ENCODE measurements at regions not wholly inside any gene's neighbourhood (a gene's known extent, or its start where the extent isn't known, plus 50 kb on each side); places are given as distances from the start of the nearest gene placed in this dataset.

DNA sequence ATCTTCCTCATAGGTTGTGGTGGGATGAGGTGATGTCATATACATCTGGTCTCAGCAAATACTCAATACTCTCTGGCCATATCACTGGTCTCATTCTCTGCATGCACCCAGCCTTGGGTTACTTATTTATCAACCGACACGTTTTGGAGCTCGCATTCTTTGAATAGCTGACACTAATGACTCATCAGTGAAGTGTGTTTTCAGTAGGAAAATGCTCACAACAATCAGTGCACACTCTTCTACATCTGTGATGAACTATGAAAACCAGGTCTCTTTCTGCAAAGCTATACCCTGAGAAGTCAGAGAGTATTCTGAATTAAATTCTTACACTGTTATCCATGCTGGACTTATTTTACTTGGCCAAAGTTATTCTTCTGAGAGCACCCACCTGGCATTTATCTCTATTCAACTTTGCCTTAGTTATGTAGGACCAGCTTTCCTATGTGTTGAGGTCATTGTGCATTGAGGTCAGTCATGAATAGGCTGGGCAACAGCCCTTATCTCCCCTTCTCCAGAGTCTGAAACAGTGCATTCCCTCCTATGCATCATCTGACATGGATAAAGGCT, 58.7 kb upstream of the DHX15 start:
- H3K4me2 ChIP-seq (replicated peaks; ENCODE audit: low read depth, low read length, poor library complexity, severe bottlenecking), result no peak overlapping the region
- H3K79me2 ChIP-seq (ENCODE audit: control insufficient read depth, insufficient read depth, low read length), result no peaks in the 10 kb centered on the region
- Mint-ChIP-seq H3K4me1 (no peaks in the 10 kb centered on the region), H3K27me3 (peaks cover 26% of the 10 kb centered on the region), H3K27ac (no peak overlapping the region), H3K9me3 (ENCODE audit: insufficient read depth) (no peaks in the 10 kb centered on the region), H3K4me3 (no peak overlapping the region)
- H3K4me1 ChIP-seq (ENCODE audit: control insufficient read depth in 2 of 2, insufficient read depth in 2 of 2, low read length in 2 of 2), result no peaks in the 10 kb centered on the region
- intact Hi-C loops (cut with micrococcal nuclease), result no loop called here
- WGBS (ENCODE audit: insufficient coverage), result 94% methylated on average over 3 of the region's 3 CpGs
- ChIA-PET CTCF (no interaction called here), POLR2A (no interaction called here)
- no peaks in the 10 kb centered on the region for H3K9me3 ChIP-seq (ENCODE audit: control extremely low read depth in 1 of 3, control insufficient read depth in 2 of 3, insufficient read depth in 1 of 3, low read length in 2 of 3)
- H3K27me3 ChIP-seq (replicated peaks in 1 of 4; ENCODE audit: control extremely low read depth in 1 of 4, control insufficient read depth in 3 of 4, insufficient read depth in 4 of 4, low read length in 3 of 4), result peaks cover 0 to 5% (median 3%) of the 10 kb centered on the region in 4 experiments
- no peaks in the 10 kb centered on the region for H3K36me3 ChIP-seq (replicated peaks in 1 of 2; ENCODE audit: control extremely low read depth in 1 of 2, control insufficient read depth in 1 of 2, extremely low read depth in 1 of 2, insufficient read depth in 2 of 2, low read length in 1 of 2)
- no peak for DNase-seq
- no peak overlapping the region for H3K4me3 ChIP-seq (ENCODE audit: control extremely low read depth in 1 of 5, extremely low read depth in 1 of 5, insufficient read depth in 1 of 5, low read depth in 2 of 5, low read length in 4 of 5)
- H3K27ac ChIP-seq (ENCODE audit: low read length in 2 of 2), result no peak overlapping the region
- H4K20me1 ChIP-seq (ENCODE audit: control insufficient read depth, insufficient read depth, low read length, poor library complexity, severe bottlenecking), result no peaks in the 10 kb centered on the region
- no peak overlapping the region for H3K9ac ChIP-seq (ENCODE audit: low read length)
- no peak for ATAC-seq (ENCODE audit: low read depth)
- no peak overlapping the region for H2AFZ ChIP-seq (ENCODE audit: insufficient read depth, low read depth, low read length, poor library complexity, severe bottlenecking)
- TF ChIP-seq EZH2 (IDR thresholded peaks at IDR 0.05; ENCODE audit: borderline replicate concordance, insufficient read depth, low read depth, low read length, poor library complexity, severe bottlenecking), result no peak
- TF ChIP-seq, protein P1, sequence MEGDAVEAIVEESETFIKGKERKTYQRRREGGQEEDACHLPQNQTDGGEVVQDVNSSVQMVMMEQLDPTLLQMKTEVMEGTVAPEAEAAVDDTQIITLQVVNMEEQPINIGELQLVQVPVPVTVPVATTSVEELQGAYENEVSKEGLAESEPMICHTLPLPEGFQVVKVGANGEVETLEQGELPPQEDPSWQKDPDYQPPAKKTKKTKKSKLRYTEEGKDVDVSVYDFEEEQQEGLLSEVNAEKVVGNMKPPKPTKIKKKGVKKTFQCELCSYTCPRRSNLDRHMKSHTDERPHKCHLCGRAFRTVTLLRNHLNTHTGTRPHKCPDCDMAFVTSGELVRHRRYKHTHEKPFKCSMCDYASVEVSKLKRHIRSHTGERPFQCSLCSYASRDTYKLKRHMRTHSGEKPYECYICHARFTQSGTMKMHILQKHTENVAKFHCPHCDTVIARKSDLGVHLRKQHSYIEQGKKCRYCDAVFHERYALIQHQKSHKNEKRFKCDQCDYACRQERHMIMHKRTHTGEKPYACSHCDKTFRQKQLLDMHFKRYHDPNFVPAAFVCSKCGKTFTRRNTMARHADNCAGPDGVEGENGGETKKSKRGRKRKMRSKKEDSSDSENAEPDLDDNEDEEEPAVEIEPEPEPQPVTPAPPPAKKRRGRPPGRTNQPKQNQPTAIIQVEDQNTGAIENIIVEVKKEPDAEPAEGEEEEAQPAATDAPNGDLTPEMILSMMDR (IDR thresholded peaks at IDR 0.05), result no peak

DNA sequence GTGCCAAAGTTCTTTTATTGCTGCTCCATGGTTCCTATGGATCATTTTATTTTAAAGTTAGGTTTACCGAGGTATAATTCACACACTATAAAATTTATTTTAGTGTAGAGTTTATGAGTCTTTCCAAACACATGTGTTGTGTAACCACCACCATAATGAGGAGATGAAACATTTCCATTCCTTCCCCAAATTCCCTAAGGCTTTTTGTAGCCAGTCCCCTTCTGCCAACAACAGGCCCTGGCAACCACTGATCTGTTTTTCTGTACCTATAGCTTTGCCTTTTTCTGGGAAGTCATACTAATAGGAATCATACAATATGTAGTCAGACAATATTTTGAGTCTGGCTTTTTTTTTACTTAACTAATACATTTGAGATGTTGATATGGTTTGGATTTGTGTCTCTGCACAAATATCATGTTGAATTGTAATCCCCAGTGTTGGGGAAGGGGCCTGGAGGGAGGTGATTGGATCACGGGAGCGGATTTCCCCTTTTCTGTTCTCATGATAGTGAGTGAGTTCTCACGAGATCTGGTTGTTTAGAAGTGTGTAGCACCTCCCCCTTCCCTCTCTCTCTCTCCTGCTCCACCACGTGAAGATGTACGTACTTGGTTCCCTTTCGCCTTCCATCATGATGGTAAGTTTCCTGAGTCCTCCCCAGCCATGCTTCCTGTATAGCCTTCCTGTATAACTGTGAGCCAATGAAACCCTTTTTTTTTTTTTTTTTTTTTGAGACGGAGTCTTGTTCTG, 59.6 kb upstream of the DHX15 start:
- peaks cover 0 to 5% (median 3%) of the 10 kb centered on the region in 4 experiments for H3K27me3 ChIP-seq (replicated peaks in 1 of 4; ENCODE audit: control extremely low read depth in 1 of 4, control insufficient read depth in 3 of 4, insufficient read depth in 4 of 4, low read length in 3 of 4)
- POLR2A ChIA-PET, result no interaction called here
- intact Hi-C loops (cut with micrococcal nuclease), result no loop called here
- CTCF ChIA-PET, result no interaction called here
- no peak overlapping the region for H3K4me3 ChIP-seq (ENCODE audit: control extremely low read depth in 1 of 5, extremely low read depth in 1 of 5, insufficient read depth in 1 of 5, low read depth in 2 of 5, low read length in 4 of 5)
- H2AFZ ChIP-seq (ENCODE audit: insufficient read depth, low read depth, low read length, poor library complexity, severe bottlenecking), result no peak overlapping the region
- H3K4me3 Mint-ChIP-seq, result no peak overlapping the region
- no peak overlapping the region for H3K9ac ChIP-seq (ENCODE audit: low read length)
- H3K79me2 ChIP-seq (ENCODE audit: control insufficient read depth, insufficient read depth, low read length), result no peaks in the 10 kb centered on the region
- H3K4me2 ChIP-seq (replicated peaks; ENCODE audit: low read depth, low read length, poor library complexity, severe bottlenecking), result no peak overlapping the region
- H3K4me1 ChIP-seq (ENCODE audit: control insufficient read depth in 2 of 2, insufficient read depth in 2 of 2, low read length in 2 of 2), result no peaks in the 10 kb centered on the region
- H4K20me1 ChIP-seq (ENCODE audit: control insufficient read depth, insufficient read depth, low read length, poor library complexity, severe bottlenecking), result no peaks in the 10 kb centered on the region
- H3K36me3 ChIP-seq (replicated peaks in 1 of 2; ENCODE audit: control extremely low read depth in 1 of 2, control insufficient read depth in 1 of 2, extremely low read depth in 1 of 2, insufficient read depth in 2 of 2, low read length in 1 of 2), result no peaks in the 10 kb centered on the region
- no peaks in the 10 kb centered on the region for H3K4me1 Mint-ChIP-seq
- no CpG with 5 or more reads among the region's 8 CpGs for WGBS (ENCODE audit: insufficient coverage)
- no peaks in the 10 kb centered on the region for H3K9me3 ChIP-seq (ENCODE audit: control extremely low read depth in 1 of 3, control insufficient read depth in 2 of 3, insufficient read depth in 1 of 3, low read length in 2 of 3)
- no peak for ATAC-seq (ENCODE audit: low read depth)
- no peaks in the 10 kb centered on the region for H3K9me3 Mint-ChIP-seq (ENCODE audit: insufficient read depth)
- TF ChIP-seq, protein P1 (IDR thresholded peaks at IDR 0.05), result no peak
- TF ChIP-seq EZH2 (IDR thresholded peaks at IDR 0.05; ENCODE audit: borderline replicate concordance, insufficient read depth, low read depth, low read length, poor library complexity, severe bottlenecking), result no peak
- no peak overlapping the region for H3K27ac ChIP-seq (ENCODE audit: low read length in 2 of 2)
- H3K27ac Mint-ChIP-seq, result no peak overlapping the region
- H3K27me3 Mint-ChIP-seq, result peaks cover 27% of the 10 kb centered on the region
- DNase-seq, result no peak

Measured in B cell (primary cell).